Colonic mucosa (tissue), 4 donors: ENCODE measurements at regions not wholly inside any gene's neighbourhood (a gene's known extent, or its start where the extent isn't known, plus 50 kb on each side); places are given as distances from the start of the nearest gene placed in this dataset.

ENCODE experiments used
- DNase-seq: peaks from one replicate; pipeline ENCODE4 v3.0.0-alpha.2; 2020
- H3K27ac ChIP-seq: fragments of 200-600 bp; one replicate; pipeline ENCODE4 v1.8.0; 2021
- H3K27me3 ChIP-seq: fragments of 200-600 bp; one replicate; pipeline ENCODE4 v1.8.0; 2021
- H3K36me3 ChIP-seq: fragments of 200-600 bp; one replicate; pipeline ENCODE4 v1.8.0; 2021
- H3K4me1 ChIP-seq: fragments of 200-600 bp; one replicate; pipeline ENCODE4 v1.8.0; 2021; ENCODE audit warnings: mild to moderate bottlenecking
- H3K4me3 ChIP-seq: fragments of 200-600 bp; one replicate; pipeline ENCODE4 v1.8.0; 2021
- H3K9ac ChIP-seq, 2 donors: one replicate each; pipeline ENCODE4 v1.7.0; 2013; ENCODE audit warnings: control low read depth in 2 of 2, low read depth in 2 of 2, low read length in 2 of 2
- H3K9me3 ChIP-seq: fragments of 200-600 bp; one replicate; pipeline ENCODE4 v1.8.0; 2021
- CTCF ChIP-seq: fragments of 200-600 bp; IDR thresholded peaks from one replicate; pipeline ENCODE4 v1.8.0; 2022; ENCODE audit warnings: antibody characterized with exemption, mild to moderate bottlenecking
- intact Hi-C: fragments of 100-400 bp; cut with DNase I; formaldehyde crosslinking; loops from one replicate; pipeline ENCODE4 v1.14.1; 2022
- donor health status: healthy.
- donor health status: DM: no; HTN: no; CAD: no.
- donor health status: DM: no; HTN: no; CAD: no.

GRCh38 chr10:101294109-101294508 is 59.9 kb upstream of the BTRC start:
- Histone ChIP-seq H3K36me3 (no peaks in the 10 kb centered on the region), H3K4me3 (no peak overlapping the region), H3K27ac (no peak overlapping the region), H3K27me3 (peaks cover 33% of the 10 kb centered on the region), H3K9ac (no peak overlapping the region), H3K9me3 (no peaks in the 10 kb centered on the region), H3K4me1 (peaks cover 5% of the 10 kb centered on the region)
- TF ChIP-seq CTCF: no peak
- no peak for DNase-seq
- intact Hi-C loops: no loop called here

- Histone ChIP-seq H3K36me3 (no peaks in the 10 kb centered on the region), H3K9ac (no peak overlapping the region), H3K27me3 (peaks cover 33% of the 10 kb centered on the region), H3K4me1 (peaks cover 5% of the 10 kb centered on the region), H3K4me3 (no peak overlapping the region), H3K27ac (no peak overlapping the region), H3K9me3 (no peaks in the 10 kb centered on the region)
- intact Hi-C loops: loop anchor here (5.0 kb wide), 1 partner anchor 78 kb away; no protein-coding TSS in a partner anchor
- no peak for TF ChIP-seq CTCF
- no peak for DNase-seq
Measured at GRCh38 chr10:101295261-101295660, 58.7 kb upstream of the BTRC start.

GRCh38 chr10:101297901-101298486 is 56.0 kb upstream of the BTRC start:
- TF ChIP-seq CTCF: peak; percentile 89
- H3K9me3 ChIP-seq: no peaks in the 10 kb centered on the region
- no peak overlapping the region for H3K4me3 ChIP-seq
- H3K27ac ChIP-seq: no peak overlapping the region
- intact Hi-C loops: loop anchor here (5.0 kb wide), 1 partner anchor 81 kb away; no protein-coding TSS in a partner anchor
- no peaks in the 10 kb centered on the region for H3K36me3 ChIP-seq
- DNase-seq: peak; percentile 62
- no peaks in the 10 kb centered on the region for H3K4me1 ChIP-seq
- H3K27me3 ChIP-seq: peaks cover 9% of the 10 kb centered on the region
- H3K9ac ChIP-seq: no peak overlapping the region

- H3K27me3 ChIP-seq: no peaks in the 10 kb centered on the region
- no peaks in the 10 kb centered on the region for H3K36me3 ChIP-seq
- no peak overlapping the region for H3K4me3 ChIP-seq
- no peak for TF ChIP-seq CTCF
- no peak overlapping the region for H3K9ac ChIP-seq
- H3K9me3 ChIP-seq: no peaks in the 10 kb centered on the region
- no peak overlapping the region for H3K27ac ChIP-seq
- intact Hi-C loops: loop anchor here (5.0 kb wide), 1 partner anchor 82 kb away; no protein-coding TSS in a partner anchor
- H3K4me1 ChIP-seq: no peaks in the 10 kb centered on the region
- DNase-seq: no peak
Measured at GRCh38 chr10:101299211-101299610, 54.8 kb upstream of the BTRC start.

- Histone ChIP-seq H3K27ac (no peak overlapping the region), H3K36me3 (no peaks in the 10 kb centered on the region), H3K4me1 (no peaks in the 10 kb centered on the region), H3K9ac (no peak overlapping the region), H3K9me3 (no peaks in the 10 kb centered on the region), H3K27me3 (no peaks in the 10 kb centered on the region), H3K4me3 (no peak overlapping the region)
- TF ChIP-seq CTCF: peak; percentile 26
- peak; percentile 28 for DNase-seq
- intact Hi-C loops: loop anchor here (10.0 kb wide), 1 partner anchor 144 kb away; no protein-coding TSS in a partner anchor
Measured at GRCh38 chr10:101301111-101301731, 52.7 kb upstream of the BTRC start.
